Pancreas (tissue), 10 donors: ENCODE measurements at regions not wholly inside any gene's neighbourhood (a gene's known extent, or its start where the extent isn't known, plus 50 kb on each side); places are given as distances from the start of the nearest gene placed in this dataset.
"Not testable (repeated sequence)": the region's sequence is repeated elsewhere in the genome, so short reads cannot be mapped to it uniquely, and the experiment has no call there.

Experiments
- ATAC-seq, 4 donors: fragments of 200-7000 bp; cut with Tn5 transposase; one replicate each; pipeline versions ENCODE4 v1.8.0 to v1.9.1; 2020; ENCODE audit warnings: mild to moderate bottlenecking in 4 of 4, moderate library complexity in 4 of 4
- DNase-seq, 6 donors: peaks; one replicate each; pipeline ENCODE4 v3.0.0-alpha.2; 2020
- FAIRE-seq: peaks from 2 replicates; lab custom pipeline; 2012; peaks lifted over from hg19 to GRCh38; lab: Jason Lieb, UNC
- H3K27ac ChIP-seq, 4 donors: fragments of 200-600 bp; sonication (generic); 1 replicate in 3 of 4; 2 replicates in 1 of 4; pipeline versions ENCODE4 v1.5.0 to v1.8.0; 2020
- H3K27me3 ChIP-seq, 4 donors: fragments of 200-600 bp; one replicate each; pipeline ENCODE4 v1.8.0; 2021
- H3K36me3 ChIP-seq, 3 donors: fragments of 200-600 bp; sonication (generic) in 1 of 3; one replicate each; pipeline versions ENCODE4 v1.5.0 to v1.8.0; 2020 to 2021
- H3K4me1 ChIP-seq, 3 donors: fragments of 200-600 bp; one replicate each; pipeline ENCODE4 v1.8.0; 2021
- H3K4me3 ChIP-seq, 4 donors: fragments of 200-600 bp; sonication (generic) in 2 of 4; one replicate each; pipeline versions ENCODE4 v1.5.0 to v1.8.0; 2020 to 2021
- H3K9me3 ChIP-seq, 4 donors: fragments of 200-600 bp; one replicate each; pipeline ENCODE4 v1.8.0; 2021
- CTCF ChIP-seq, 4 donors: fragments of 200-600 bp; sonication (generic) in 3 of 4; IDR thresholded peaks; one replicate each; pipeline versions ENCODE4 v1.5.0 to v1.8.0; 2021; ENCODE audit warnings: antibody characterized with exemption in 4 of 4
- WGBS, 2 donors: extraction: QIAGEN DNeasy Blood & Tissue Kit; methylation state at CpG; one replicate each; pipeline ENCODE4 v1.1.7; 2013; 5-methylcytosine and 5-hydroxymethylcytosine counted together
- intact Hi-C, 3 donors: fragments of 100-400 bp; cut with DNase I; formaldehyde crosslinking; loops; one replicate each; pipeline versions ENCODE4 v1.11.1 to v1.14.2; 2022
- donor health status: healthy with polysubstance abuse.
- donor health status: DM: no; HTN: no; CAD: no; lungs with moderate emphysema.
- donor health status: DM: no; HTN: no; CAD: no.
- donor health status: control.
- donor health status: control.
- donor health status: Bipolar disorder and iron deficiency.
- donor health status: DM: yes; HTN: yes; CAD: no.
- donor health status: DM: no; HTN: no; CAD: no.
- donor health status: DM: no; HTN: no; CAD: no.
- donor health status: DM: yes; HTN: yes; CAD: no.

DNA sequence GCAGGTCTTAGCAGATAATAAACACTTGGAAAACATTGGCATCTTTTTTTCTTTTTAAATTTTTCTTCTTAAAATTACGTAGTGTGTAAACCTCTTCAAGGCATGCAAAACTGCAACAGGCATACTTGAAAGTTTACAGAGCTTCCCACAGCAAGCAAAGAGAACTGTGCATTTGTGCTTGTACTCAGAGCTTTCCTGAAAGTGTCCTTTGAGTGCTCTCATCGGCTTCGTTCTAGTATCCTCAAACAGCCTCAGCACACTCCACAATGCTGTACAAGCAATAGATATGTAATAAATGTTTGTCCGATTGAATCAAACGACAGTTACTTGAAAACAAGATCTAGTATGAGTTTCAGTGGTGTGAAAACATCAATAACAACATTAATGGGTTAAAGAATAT is 227.5 kb downstream of the PAPSS1 start:
- TF ChIP-seq CTCF (IDR thresholded peaks at IDR 0.05), result no peak
- H3K4me3 ChIP-seq, result no peak overlapping the region
- no peaks in the 10 kb centered on the region for H3K9me3 ChIP-seq
- DNase-seq (no peak), FAIRE-seq (no peak), ATAC-seq (no peak)
- 36% methylated on average over 5 of the region's 5 CpGs for WGBS, 2 donors
- H3K36me3 ChIP-seq, result no peaks in the 10 kb centered on the region
- no peaks in the 10 kb centered on the region for H3K27me3 ChIP-seq
- no peak overlapping the region for H3K27ac ChIP-seq
- H3K4me1 ChIP-seq, result no peaks in the 10 kb centered on the region
- intact Hi-C loops, result no loop called here

GRCh38 chr4:107490116-107490515 is 229.9 kb downstream of the PAPSS1 start:
- ATAC-seq (no peak), FAIRE-seq (no peak), DNase-seq (no peak)
- no peaks in the 10 kb centered on the region for H3K4me1 ChIP-seq
- H3K27me3 ChIP-seq, result no peaks in the 10 kb centered on the region
- TF ChIP-seq CTCF (IDR thresholded peaks at IDR 0.05), result no peak
- H3K9me3 ChIP-seq, result no peaks in the 10 kb centered on the region
- 94 to 99% methylated on average over 2 of the region's 2 CpGs for WGBS, 2 donors
- H3K36me3 ChIP-seq, result no peaks in the 10 kb centered on the region
- intact Hi-C loops, result no loop called here
- H3K27ac ChIP-seq, result no peak overlapping the region
- no peak overlapping the region for H3K4me3 ChIP-seq

GRCh38 chr4:107483621-107484020 is 236.4 kb downstream of the PAPSS1 start:
- DNase-seq, intact Hi-C loops, H3K4me3 ChIP-seq, H3K27ac ChIP-seq, H3K36me3 ChIP-seq, H3K27me3 ChIP-seq, H3K9me3 ChIP-seq, H3K4me1 ChIP-seq, ATAC-seq, FAIRE-seq: not testable (repeated sequence)
- WGBS, 2 donors, result 0 to 21% methylated on average over 1 of the region's 1 CpG

DNA sequence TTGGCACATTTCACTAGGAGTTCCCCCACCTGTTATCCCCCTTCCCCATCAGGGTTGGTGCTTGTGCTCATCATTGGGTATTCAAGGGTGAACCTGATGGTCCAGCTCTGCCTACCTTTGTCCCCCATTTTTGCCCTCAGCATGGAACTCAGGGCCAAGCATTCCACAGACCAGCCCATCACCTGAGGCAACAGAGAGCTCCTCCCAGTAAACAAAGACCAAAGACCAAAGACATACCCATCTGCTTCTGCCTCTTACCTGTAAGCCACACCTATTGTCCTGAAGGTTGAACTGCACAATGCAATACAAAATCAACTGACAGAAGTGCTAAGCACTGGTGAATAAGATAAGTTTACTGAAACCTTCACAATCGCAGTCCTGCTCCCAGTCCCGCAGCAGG is 237.5 kb downstream of the PAPSS1 start:
- Histone ChIP-seq H3K27me3 (no peaks in the 10 kb centered on the region), H3K9me3 (no peaks in the 10 kb centered on the region), H3K27ac (no peak overlapping the region), H3K4me1 (no peaks in the 10 kb centered on the region), H3K4me3 (no peak overlapping the region), H3K36me3 (no peaks in the 10 kb centered on the region)
- FAIRE-seq (no peak), DNase-seq (no peak), ATAC-seq (no peak)
- no peak for TF ChIP-seq CTCF (IDR thresholded peaks at IDR 0.05)
- 84 to 89% methylated on average over 2 of the region's 2 CpGs for WGBS, 2 donors
- intact Hi-C loops, result no loop called here

- TF ChIP-seq CTCF (IDR thresholded peaks at IDR 0.05), result no peak
- no peak for FAIRE-seq
- no peaks in the 10 kb centered on the region for H3K36me3 ChIP-seq
- H3K27ac ChIP-seq, result no peak overlapping the region
- intact Hi-C loops, result no loop called here
- no peaks in the 10 kb centered on the region for H3K27me3 ChIP-seq
- no peak for ATAC-seq
- H3K4me3 ChIP-seq, result no peak overlapping the region
- no peaks in the 10 kb centered on the region for H3K4me1 ChIP-seq
- H3K9me3 ChIP-seq, result no peaks in the 10 kb centered on the region
- DNase-seq, result no peak
These were observed 241.6 kb downstream of the PAPSS1 start for GRCh38 chr4:107478327-107478980.
